Stimulated activated CD8-positive, alpha-beta memory T cell treated with anti-CD3 and anti-CD28 coated beads, Interleukin-7, amount 100 ng/mL, for 1 hour (primary cell): ENCODE measurements at regions not wholly inside any gene's neighbourhood (a gene's known extent, or its start where the extent isn't known, plus 50 kb on each side); places are given as distances from the start of the nearest gene placed in this dataset.
"Not testable (repeated sequence)": the region's sequence is repeated elsewhere in the genome, so short reads cannot be mapped to it uniquely, and the experiment has no call there.

ENCODE experiments used
- DNase-seq, 2 donors: peaks; one replicate each; pipeline ENCODE4 v3.0.0-alpha.2; 2020; ENCODE audit warnings: low read depth in 2 of 2

- no peak for DNase-seq
Measured at GRCh38 chr16:80258407-80258806, 282.4 kb upstream of the DYNLRB2 start.

- DNase-seq: no peak
Measured at GRCh38 chr16:80254970-80255369, 285.8 kb upstream of the DYNLRB2 start.

- no peak for DNase-seq
Measured at GRCh38 chr16:80253741-80254140, 287.1 kb upstream of the DYNLRB2 start.

- no peak for DNase-seq
Measured at GRCh38 chr16:80250381-80250780, 290.4 kb upstream of the DYNLRB2 start.

- DNase-seq: not testable (repeated sequence)
Measured at GRCh38 chr16:80243303-80243702, 297.5 kb upstream of the DYNLRB2 start.

GRCh38 chr16:80242279-80242678, 298.5 kb upstream of the DYNLRB2 start:
- not testable (repeated sequence) for DNase-seq

- no peak for DNase-seq
Measured at GRCh38 chr16:80233097-80233835, 307.5 kb upstream of the DYNLRB2 start.

GRCh38 chr16:80231888-80232287, 308.9 kb upstream of the DYNLRB2 start:
- no peak for DNase-seq

GRCh38 chr16:80231121-80231520, 309.7 kb upstream of the DYNLRB2 start:
- DNase-seq: no peak

GRCh38 chr16:80230328-80231120, 310.3 kb upstream of the DYNLRB2 start:
- no peak for DNase-seq

GRCh38 chr16:80226499-80226898, 314.3 kb upstream of the DYNLRB2 start:
- DNase-seq: no peak

- DNase-seq: no peak
Measured at GRCh38 chr16:80210787-80211186, 330.0 kb upstream of the DYNLRB2 start.

GRCh38 chr16:80208743-80209142, 332.1 kb upstream of the DYNLRB2 start:
- DNase-seq: no peak

- no peak for DNase-seq
Measured at GRCh38 chr16:80208015-80208414, 332.8 kb upstream of the DYNLRB2 start.

GRCh38 chr16:80203821-80204220, 337.0 kb upstream of the DYNLRB2 start:
- DNase-seq: no peak

GRCh38 chr16:80202831-80203413, 337.9 kb upstream of the DYNLRB2 start:
- no peak for DNase-seq

- no peak for DNase-seq
Measured at GRCh38 chr16:80200079-80200478, 340.7 kb upstream of the DYNLRB2 start.

GRCh38 chr16:80199614-80200013, 341.2 kb upstream of the DYNLRB2 start:
- no peak for DNase-seq

GRCh38 chr16:80198311-80199299, 342.2 kb upstream of the DYNLRB2 start:
- DNase-seq: no peak

- DNase-seq: no peak
Measured at GRCh38 chr16:80197741-80198201, 343.0 kb upstream of the DYNLRB2 start.

- DNase-seq: no peak
Measured at GRCh38 chr16:80191928-80192327, 348.9 kb upstream of the DYNLRB2 start.
